SKM-1 treated with dmso at 0.1 percent for 144 hours (cell line): ENCODE measurements at regions not wholly inside any gene's neighbourhood (a gene's known extent, or its start where the extent isn't known, plus 50 kb on each side); places are given as distances from the start of the nearest gene placed in this dataset.
"Not testable (repeated sequence)": the region's sequence is repeated elsewhere in the genome, so short reads cannot be mapped to it uniquely, and the experiment has no call there.

Source experiments
- DNase-seq: peaks from one replicate; lab custom pipeline; 2025; ENCODE audit not compliant: unreplicated experiment; lab: John Stamatoyannopoulos, UW

- not testable (repeated sequence) for DNase-seq
Observed at GRCh38 chr11:42434911-42435310, 876.9 kb upstream of the API5 start.

- no peak for DNase-seq
Observed at GRCh38 chr11:42444406-42444805, 867.4 kb upstream of the API5 start.

GRCh38 chr11:42462558-42463310, 849.1 kb upstream of the API5 start:
- no peak for DNase-seq

- no peak for DNase-seq
Observed at GRCh38 chr11:42465623-42466022, 846.2 kb upstream of the API5 start.

- no peak for DNase-seq
Observed at GRCh38 chr11:42473106-42473505, 838.7 kb upstream of the API5 start.

GRCh38 chr11:42482822-42483221, 829.0 kb upstream of the API5 start:
- DNase-seq, result no peak

GRCh38 chr11:42490506-42490905, 821.3 kb upstream of the API5 start:
- no peak for DNase-seq

- no peak for DNase-seq
Observed at GRCh38 chr11:42494459-42494858, 817.3 kb upstream of the API5 start.

GRCh38 chr11:42498971-42499370, 812.8 kb upstream of the API5 start:
- DNase-seq, result no peak

- no peak for DNase-seq
Observed at GRCh38 chr11:42502151-42502550, 809.6 kb upstream of the API5 start.

GRCh38 chr11:42521994-42522393, 789.8 kb upstream of the API5 start:
- DNase-seq, result no peak

GRCh38 chr11:42524534-42525227, 787.1 kb upstream of the API5 start:
- peak; percentile 62 for DNase-seq

- no peak for DNase-seq
Observed at GRCh38 chr11:42526426-42526825, 785.4 kb upstream of the API5 start.

- DNase-seq, result no peak
Observed at GRCh38 chr11:42528471-42528870, 783.3 kb upstream of the API5 start.

GRCh38 chr11:42528911-42529310, 782.9 kb upstream of the API5 start:
- no peak for DNase-seq

- DNase-seq, result no peak
Observed at GRCh38 chr11:42536611-42537360, 775.0 kb upstream of the API5 start.

- no peak for DNase-seq
Observed at GRCh38 chr11:42542336-42542735, 769.5 kb upstream of the API5 start.

GRCh38 chr11:42543844-42544419, 767.9 kb upstream of the API5 start:
- no peak for DNase-seq

- no peak for DNase-seq
Observed at GRCh38 chr11:42544726-42545125, 767.1 kb upstream of the API5 start.

GRCh38 chr11:42545954-42546353, 765.8 kb upstream of the API5 start:
- no peak for DNase-seq

GRCh38 chr11:42552786-42553185, 759.0 kb upstream of the API5 start:
- DNase-seq, result no peak

GRCh38 chr11:42555190-42555589, 756.6 kb upstream of the API5 start:
- no peak for DNase-seq
